Thoracic aorta (tissue), 2 donors: ENCODE measurements at regions not wholly inside any gene's neighbourhood (a gene's known extent, or its start where the extent isn't known, plus 50 kb on each side); places are given as distances from the start of the nearest gene placed in this dataset.
A peak's percentile ranks its signal among the peaks of the same experiment; 100 is the strongest.

Experiments
- ATAC-seq: fragments of 150-250 bp; one replicate; pipeline ENCODE4 v1.8.0; 2017; ENCODE audit warnings: low read depth; ENCODE audit not compliant: insufficient number of reproducible peaks, low FRiP score
- DNase-seq: peaks from one replicate; pipeline ENCODE4 v3.0.0-alpha.2; 2020; ENCODE audit warnings: low spot score
- H3K27ac ChIP-seq, 2 donors: fragments of 200-600 bp; sonication (generic); 1 replicate in 1 of 2; 2 replicates in 1 of 2; pipeline ENCODE4 v1.5.1; 2016; ENCODE audit warnings: mild to moderate bottlenecking in 2 of 2, moderate library complexity in 2 of 2
- H3K27me3 ChIP-seq: fragments of 200-600 bp; sonication (generic); replicated peaks from 2 replicates; pipeline ENCODE4 v1.6.0; 2016; ENCODE audit warnings: mild to moderate bottlenecking; ENCODE audit not compliant: insufficient read depth
- H3K36me3 ChIP-seq: fragments of 200-600 bp; sonication (generic); one replicate; pipeline ENCODE4 v1.5.1; 2016
- H3K4me1 ChIP-seq, 2 donors: fragments of 200-600 bp; sonication (generic); 1 replicate in 1 of 2; 2 replicates in 1 of 2; pipeline versions ENCODE4 v1.5.1 to v1.6.0; 2016; ENCODE audit warnings: low read depth in 2 of 2, mild to moderate bottlenecking in 1 of 2; ENCODE audit not compliant: control insufficient read depth in 1 of 2
- H3K4me3 ChIP-seq: fragments of 200-600 bp; sonication (generic); 2 replicates; pipeline ENCODE4 v1.5.1; 2016; ENCODE audit warnings: mild to moderate bottlenecking
- H3K9me3 ChIP-seq: fragments of 200-600 bp; sonication (generic); 2 replicates; pipeline ENCODE4 v1.5.1; 2016
- TF ChIP-seq, protein P1 (sequence below): fragments of 200-600 bp; sonication (generic); IDR thresholded peaks from one replicate; pipeline ENCODE4 v1.5.1; 2019; ENCODE audit warnings: antibody characterized with exemption

DNA sequence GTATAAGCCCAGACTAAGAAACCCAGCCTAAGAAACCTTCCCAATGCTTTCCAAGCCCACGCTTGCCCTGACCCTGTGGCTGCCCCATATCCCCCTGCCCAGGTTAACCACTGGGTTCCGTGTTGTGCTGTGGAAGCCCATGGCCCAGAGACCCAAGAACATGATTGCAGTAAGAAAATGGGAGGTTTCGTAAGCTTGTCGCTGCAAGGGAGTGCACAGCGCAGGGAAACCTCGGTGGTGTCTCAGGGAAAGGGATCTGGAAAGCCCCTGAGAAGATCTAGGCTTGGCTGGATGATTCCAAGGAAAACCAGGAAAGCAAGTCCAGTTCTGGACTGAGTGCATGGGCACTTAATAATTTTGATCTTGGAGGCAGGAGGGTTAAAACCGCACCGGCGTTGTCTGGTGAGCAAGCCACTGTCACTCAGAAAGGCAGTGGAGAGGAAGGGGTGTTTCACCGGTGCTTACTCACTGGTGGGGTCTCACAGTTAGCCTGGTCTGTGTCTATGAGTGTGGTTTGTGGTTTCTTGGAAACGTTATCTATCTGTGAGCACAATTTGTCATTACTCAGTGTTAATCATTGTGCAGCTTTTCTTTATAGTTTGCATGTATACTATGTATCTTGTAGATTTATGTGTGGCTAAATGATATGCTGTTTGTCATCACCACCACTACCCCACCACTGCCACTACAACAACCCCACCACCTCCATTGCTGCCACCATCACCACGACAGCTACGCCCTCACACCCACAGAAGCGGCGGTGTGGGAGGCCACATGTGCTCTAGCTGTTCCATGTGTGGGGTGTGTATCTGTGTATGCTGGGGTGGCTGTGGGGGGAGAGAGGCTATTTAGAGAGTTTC, 53.3 kb upstream of the PRDM11 start:
- Histone ChIP-seq H3K27ac (peak overlapping the region in 1 of 2 donors; percentile 88), H3K36me3 (no peaks in the 10 kb centered on the region), H3K4me3 (no peak overlapping the region), H3K4me1 (peaks cover 37 to 52% of the 10 kb centered on the region in 2 donors), H3K27me3 (no peaks in the 10 kb centered on the region), H3K9me3 (no peaks in the 10 kb centered on the region)
- DNase-seq (no peak), ATAC-seq (no peak)
- TF ChIP-seq, protein P1, sequence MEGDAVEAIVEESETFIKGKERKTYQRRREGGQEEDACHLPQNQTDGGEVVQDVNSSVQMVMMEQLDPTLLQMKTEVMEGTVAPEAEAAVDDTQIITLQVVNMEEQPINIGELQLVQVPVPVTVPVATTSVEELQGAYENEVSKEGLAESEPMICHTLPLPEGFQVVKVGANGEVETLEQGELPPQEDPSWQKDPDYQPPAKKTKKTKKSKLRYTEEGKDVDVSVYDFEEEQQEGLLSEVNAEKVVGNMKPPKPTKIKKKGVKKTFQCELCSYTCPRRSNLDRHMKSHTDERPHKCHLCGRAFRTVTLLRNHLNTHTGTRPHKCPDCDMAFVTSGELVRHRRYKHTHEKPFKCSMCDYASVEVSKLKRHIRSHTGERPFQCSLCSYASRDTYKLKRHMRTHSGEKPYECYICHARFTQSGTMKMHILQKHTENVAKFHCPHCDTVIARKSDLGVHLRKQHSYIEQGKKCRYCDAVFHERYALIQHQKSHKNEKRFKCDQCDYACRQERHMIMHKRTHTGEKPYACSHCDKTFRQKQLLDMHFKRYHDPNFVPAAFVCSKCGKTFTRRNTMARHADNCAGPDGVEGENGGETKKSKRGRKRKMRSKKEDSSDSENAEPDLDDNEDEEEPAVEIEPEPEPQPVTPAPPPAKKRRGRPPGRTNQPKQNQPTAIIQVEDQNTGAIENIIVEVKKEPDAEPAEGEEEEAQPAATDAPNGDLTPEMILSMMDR: no peak

DNA sequence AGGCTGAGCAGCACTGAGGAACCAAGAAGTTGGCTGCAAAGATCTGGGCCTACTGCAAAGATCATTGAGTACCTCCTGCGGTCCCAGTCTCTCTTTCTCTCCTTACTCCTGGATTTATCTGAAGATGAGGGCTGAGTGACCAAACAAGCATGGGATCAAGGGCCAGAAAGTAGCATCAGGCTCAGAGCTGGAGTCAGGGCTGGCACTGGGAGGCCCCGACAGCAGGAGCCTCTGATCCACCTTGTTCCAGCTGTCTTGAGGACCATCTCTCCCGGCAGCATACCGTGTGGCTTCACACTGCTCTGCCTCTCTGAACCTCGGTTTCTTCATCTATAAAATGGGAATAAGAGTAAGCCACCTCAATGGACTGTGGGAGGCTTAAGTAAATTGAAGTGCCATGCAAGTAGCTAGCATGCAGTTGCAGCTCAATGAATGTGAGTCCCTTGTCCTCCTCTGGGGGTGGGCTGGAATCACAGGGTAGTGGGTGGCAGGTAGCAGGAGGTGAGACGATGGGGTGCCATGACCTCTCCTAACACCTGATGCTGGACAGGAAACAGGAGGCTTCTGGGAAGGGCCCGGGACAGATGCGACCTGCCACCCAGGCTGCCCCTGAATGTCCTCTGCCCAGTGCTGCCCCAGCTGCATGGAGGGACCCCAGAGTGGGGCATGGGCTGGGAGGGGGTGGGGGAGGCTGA, 52.5 kb upstream of the PRDM11 start:
- DNase-seq (no peak), ATAC-seq (no peak)
- Histone ChIP-seq H3K4me3 (no peak overlapping the region), H3K36me3 (no peaks in the 10 kb centered on the region), H3K9me3 (no peaks in the 10 kb centered on the region), H3K27me3 (no peaks in the 10 kb centered on the region), H3K4me1 (peaks cover 34 to 54% of the 10 kb centered on the region in 2 donors), H3K27ac (no peak overlapping the region)
- TF ChIP-seq, protein P1: no peak

- Histone ChIP-seq H3K27me3 (no peaks in the 10 kb centered on the region), H3K4me1 (peaks cover 26 to 45% of the 10 kb centered on the region in 2 donors), H3K4me3 (no peak overlapping the region), H3K27ac (no peak overlapping the region), H3K36me3 (no peaks in the 10 kb centered on the region), H3K9me3 (no peaks in the 10 kb centered on the region)
- ATAC-seq (no peak), DNase-seq (no peak)
- TF ChIP-seq, protein P1: no peak
Observed at GRCh38 chr11:45094958-45095690, 51.3 kb upstream of the PRDM11 start.

GRCh38 chr11:45095691-45096010, 50.8 kb upstream of the PRDM11 start:
- TF ChIP-seq, protein P1: no peak
- no peak for ATAC-seq
- H3K4me3 ChIP-seq: no peak overlapping the region

DNA sequence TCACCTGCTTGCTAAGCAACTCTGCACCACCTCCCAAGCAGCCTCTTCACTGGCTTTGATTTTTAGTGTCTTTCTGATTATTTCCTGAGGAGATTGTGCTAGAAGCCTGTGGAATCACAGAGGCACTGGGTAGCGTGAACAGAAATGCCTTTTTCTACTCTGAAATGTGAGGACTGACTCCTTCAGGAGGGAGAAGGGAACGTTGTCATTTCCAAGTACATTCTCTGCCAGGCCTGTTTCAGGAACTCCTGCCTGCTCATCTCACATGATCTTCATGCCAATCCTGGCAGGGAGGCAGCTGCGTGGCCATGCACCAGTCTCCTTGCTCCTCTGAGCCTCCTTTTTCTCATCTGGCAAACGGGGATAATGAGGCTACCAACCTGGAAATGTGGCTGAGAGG, 49.8 kb upstream of the PRDM11 start:
- DNase-seq (no peak), ATAC-seq (no peak)
- H3K9me3 ChIP-seq: no peaks in the 10 kb centered on the region
- H3K36me3 ChIP-seq: no peaks in the 10 kb centered on the region
- no peaks in the 10 kb centered on the region for H3K27me3 ChIP-seq
- no peak overlapping the region for H3K4me3 ChIP-seq
- peaks cover 14 to 29% of the 10 kb centered on the region in 2 donors for H3K4me1 ChIP-seq
- TF ChIP-seq, protein P1: no peak
- H3K27ac ChIP-seq: no peak overlapping the region

More at GRCh38 chr11:45095691-45096010, 50.8 kb upstream of the PRDM11 start:
- Histone ChIP-seq H3K36me3 (no peaks in the 10 kb centered on the region), H3K27ac (no peak overlapping the region), H3K9me3 (no peaks in the 10 kb centered on the region), H3K27me3 (no peaks in the 10 kb centered on the region), H3K4me1 (peaks cover 23 to 39% of the 10 kb centered on the region in 2 donors)
- no peak for DNase-seq
